Calu3 (cell line): ENCODE measurements at regions not wholly inside any gene's neighbourhood (a gene's known extent, or its start where the extent isn't known, plus 50 kb on each side); places are given as distances from the start of the nearest gene placed in this dataset.
"Not testable (repeated sequence)": the region's sequence is repeated elsewhere in the genome, so short reads cannot be mapped to it uniquely, and the experiment has no call there.

Experiments used
- BruUV-seq: library from RNA; stranded (reverse); fragments of 400-500 nt; replicated peaks from 2 replicates; lab custom pipeline; 2021; lab: Mats Ljungman, UMichigan
- CTCF ChIA-PET: fragments of 300-600 bp; sonication (Branson Sonifier 250); formaldehyde crosslinking; loops from one replicate; lab custom pipeline; 2022; ENCODE audit warnings: antibody characterized with exemption; lab: Charles Lee
- DNase-seq: peaks from one replicate; pipeline ENCODE4 v3.0.0; 2022
- H3K27ac Mint-ChIP-seq: one replicate; pipeline ENCODE4 v1.8.0; 2022; ENCODE audit warnings: mixed read lengths; ENCODE audit not compliant: unreplicated experiment
- H3K27me3 Mint-ChIP-seq: one replicate; pipeline ENCODE4 v1.8.0; 2022; ENCODE audit warnings: mixed read lengths; ENCODE audit not compliant: unreplicated experiment
- H3K36me3 Mint-ChIP-seq: one replicate; pipeline ENCODE4 v1.8.0; 2022; ENCODE audit warnings: mild to moderate bottlenecking, moderate library complexity, mixed read lengths; ENCODE audit not compliant: insufficient read depth, unreplicated experiment
- H3K4me1 Mint-ChIP-seq: one replicate; pipeline ENCODE4 v1.8.0; 2022; ENCODE audit warnings: mild to moderate bottlenecking, low read depth, mixed read lengths; ENCODE audit not compliant: unreplicated experiment
- H3K4me3 Mint-ChIP-seq: one replicate; pipeline ENCODE4 v1.8.0; 2022; ENCODE audit warnings: mild to moderate bottlenecking, low read depth, moderate library complexity, mixed read lengths; ENCODE audit not compliant: unreplicated experiment
- H3K9me3 Mint-ChIP-seq: one replicate; pipeline ENCODE4 v1.8.0; 2022; ENCODE audit warnings: low read depth, mixed read lengths; ENCODE audit not compliant: unreplicated experiment
- CTCF ChIP-seq: fragments of 200-600 bp; IDR thresholded peaks from one replicate; pipeline ENCODE4 v1.8.0; 2022; ENCODE audit warnings: antibody characterized with exemption; ENCODE audit not compliant: unreplicated experiment
- intact Hi-C: fragments of 100-400 bp; cut with micrococcal nuclease; formaldehyde crosslinking; loops from one replicate; pipeline ENCODE4 v1.10.0; 2022; ENCODE audit not compliant: unreplicated experiment

DNA sequence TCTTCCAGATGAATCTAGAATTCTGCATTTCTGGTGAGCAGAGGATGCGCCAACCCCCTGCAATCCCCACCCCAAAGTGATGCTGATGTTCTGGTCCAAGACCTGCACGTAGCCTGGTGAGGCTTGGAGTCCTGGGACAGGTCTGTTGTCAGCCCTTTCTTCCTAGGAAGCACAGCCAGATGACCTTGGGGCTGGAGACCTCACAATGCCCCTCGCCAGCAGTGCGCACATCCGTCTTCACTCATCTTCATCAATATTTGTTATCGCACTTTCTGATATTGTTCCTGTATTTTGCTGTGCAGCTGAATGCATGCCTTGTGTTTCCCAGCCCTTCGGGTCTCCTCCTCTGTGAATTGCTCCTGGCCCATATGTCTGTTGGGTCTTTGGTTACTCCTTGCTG is 4222.8 kb upstream of the OR11H1 start:
- H3K4me1 Mint-ChIP-seq, H3K27me3 Mint-ChIP-seq, DNase-seq, H3K27ac Mint-ChIP-seq, BruUV-seq, intact Hi-C loops, CTCF ChIA-PET, H3K36me3 Mint-ChIP-seq, H3K4me3 Mint-ChIP-seq: not testable (repeated sequence)
- peaks cover 25% of the 10 kb centered on the region for H3K9me3 Mint-ChIP-seq

DNA sequence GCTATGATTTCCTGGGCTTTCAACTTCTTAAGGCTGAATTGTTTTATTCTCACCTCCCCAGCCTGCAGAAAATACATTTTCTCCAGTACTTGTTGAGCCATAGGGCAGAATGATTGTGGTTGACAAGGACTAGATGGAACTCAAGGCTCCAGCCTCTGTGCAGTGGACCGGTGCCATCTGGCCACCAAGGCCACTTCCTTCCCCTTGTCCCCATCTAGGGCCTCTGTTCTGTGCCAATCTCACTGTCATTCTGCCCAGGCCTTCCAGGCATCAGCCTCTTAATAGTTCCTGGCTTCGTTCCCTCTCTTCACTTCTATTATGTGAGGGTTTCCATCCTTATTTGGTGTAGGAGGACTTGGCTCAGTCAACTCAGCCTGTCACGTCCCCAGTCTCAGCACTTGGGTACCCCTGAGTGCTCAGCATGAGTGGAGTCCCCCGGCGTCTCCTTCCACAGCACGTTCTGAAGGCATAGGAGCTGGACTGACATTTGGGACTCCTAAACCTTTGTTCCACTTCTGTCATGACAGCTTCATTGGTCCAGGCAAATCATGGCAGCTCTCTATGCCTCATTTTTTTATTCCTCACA is 4221.0 kb upstream of the OR11H1 start:
- H3K36me3 Mint-ChIP-seq, H3K27ac Mint-ChIP-seq, intact Hi-C loops, H3K4me1 Mint-ChIP-seq, BruUV-seq, H3K27me3 Mint-ChIP-seq, DNase-seq, CTCF ChIA-PET, H3K4me3 Mint-ChIP-seq: not testable (repeated sequence)
- peaks cover 24% of the 10 kb centered on the region for H3K9me3 Mint-ChIP-seq

DNA sequence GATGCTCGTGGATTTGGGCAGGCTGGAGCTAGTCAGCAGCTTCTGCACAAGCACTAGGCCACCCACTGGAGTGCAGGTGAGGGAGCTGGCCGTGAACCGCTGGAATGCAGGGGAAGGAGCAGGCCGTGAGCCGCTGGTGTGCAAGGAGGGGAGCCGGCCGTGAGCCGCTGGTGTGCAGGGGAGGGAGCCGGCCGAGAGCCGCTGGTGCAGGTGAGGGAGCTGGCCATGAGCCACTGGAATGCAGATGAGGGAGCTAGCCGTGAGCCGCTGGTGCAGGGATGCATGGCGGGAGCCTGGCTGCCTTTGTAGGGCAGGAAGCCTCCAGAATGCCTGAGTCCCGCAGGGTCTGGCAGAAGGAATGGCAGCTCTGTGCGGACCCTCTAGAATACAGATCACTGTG is 4220.0 kb upstream of the OR11H1 start:
- Mint-ChIP-seq H3K27ac (no peak overlapping the region), H3K4me3 (no peak overlapping the region), H3K27me3 (no peaks in the 10 kb centered on the region), H3K9me3 (peaks cover 19% of the 10 kb centered on the region), H3K4me1 (no peaks in the 10 kb centered on the region), H3K36me3 (no peaks in the 10 kb centered on the region)
- TF ChIP-seq CTCF, result no peak
- no TSS peak for BruUV-seq
- DNase-seq, result no peak
- CTCF ChIA-PET, result no interaction called here
- intact Hi-C loops, result no loop called here

- H3K4me3 Mint-ChIP-seq, H3K4me1 Mint-ChIP-seq, intact Hi-C loops, H3K27me3 Mint-ChIP-seq, DNase-seq, BruUV-seq, H3K27ac Mint-ChIP-seq, H3K36me3 Mint-ChIP-seq, CTCF ChIA-PET: not testable (repeated sequence)
- H3K9me3 Mint-ChIP-seq, result peaks cover 16% of the 10 kb centered on the region
Measured at GRCh38 chr22:11309777-11310176, 4218.2 kb upstream of the OR11H1 start.

- peaks cover 13% of the 10 kb centered on the region for H3K9me3 Mint-ChIP-seq
- CTCF ChIA-PET, H3K27me3 Mint-ChIP-seq, DNase-seq, H3K36me3 Mint-ChIP-seq, intact Hi-C loops, BruUV-seq, H3K4me3 Mint-ChIP-seq, H3K27ac Mint-ChIP-seq, H3K4me1 Mint-ChIP-seq: not testable (repeated sequence)
Measured at GRCh38 chr22:11310647-11311046, 4217.3 kb upstream of the OR11H1 start.

DNA sequence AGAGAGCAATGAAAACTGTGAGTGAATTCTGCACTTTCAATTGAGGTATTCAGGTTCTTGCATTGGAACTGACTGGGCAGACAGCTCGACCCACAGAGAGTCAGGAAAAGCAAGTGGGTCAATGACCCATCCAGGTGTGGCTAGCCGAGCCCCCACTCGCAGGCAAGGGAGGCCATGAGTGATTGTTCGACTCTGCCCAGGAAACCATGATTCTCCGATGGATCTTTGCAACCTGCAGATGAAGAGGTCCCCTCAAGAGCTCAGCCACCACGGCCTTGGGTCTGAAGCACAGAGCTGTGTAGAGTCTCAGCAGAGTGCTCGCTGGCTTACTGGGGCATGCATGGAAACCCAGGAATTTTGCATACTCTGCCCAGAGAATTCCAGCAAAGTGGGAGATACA is 4215.4 kb upstream of the OR11H1 start:
- CTCF ChIA-PET, H3K4me1 Mint-ChIP-seq, H3K27me3 Mint-ChIP-seq, intact Hi-C loops, DNase-seq, BruUV-seq, H3K4me3 Mint-ChIP-seq, H3K27ac Mint-ChIP-seq, H3K36me3 Mint-ChIP-seq: not testable (repeated sequence)
- H3K9me3 Mint-ChIP-seq, result peaks cover 16% of the 10 kb centered on the region

GRCh38 chr22:11313040-11313759 is 4214.8 kb upstream of the OR11H1 start:
- H3K4me1 Mint-ChIP-seq, DNase-seq, BruUV-seq, H3K4me3 Mint-ChIP-seq, H3K27me3 Mint-ChIP-seq, intact Hi-C loops, H3K27ac Mint-ChIP-seq, H3K36me3 Mint-ChIP-seq, CTCF ChIA-PET: not testable (repeated sequence)
- peaks cover 14% of the 10 kb centered on the region for H3K9me3 Mint-ChIP-seq

- H3K36me3 Mint-ChIP-seq, H3K27ac Mint-ChIP-seq, intact Hi-C loops, H3K4me1 Mint-ChIP-seq, DNase-seq, H3K4me3 Mint-ChIP-seq, CTCF ChIA-PET, H3K9me3 Mint-ChIP-seq, H3K27me3 Mint-ChIP-seq, BruUV-seq: not testable (repeated sequence)
Measured at GRCh38 chr22:11318633-11319032, 4209.4 kb upstream of the OR11H1 start.

- H3K4me3 Mint-ChIP-seq, H3K36me3 Mint-ChIP-seq, H3K4me1 Mint-ChIP-seq, intact Hi-C loops, CTCF ChIA-PET, DNase-seq, BruUV-seq, H3K27ac Mint-ChIP-seq, H3K27me3 Mint-ChIP-seq: not testable (repeated sequence)
- peaks cover 18% of the 10 kb centered on the region for H3K9me3 Mint-ChIP-seq
Measured at GRCh38 chr22:11324439-11325037, 4203.5 kb upstream of the OR11H1 start.
